Stimulated activated CD8-positive, alpha-beta memory T cell treated with anti-CD3 and anti-CD28 coated beads, Interleukin-7, amount 100 ng/mL, for 48 hours (primary cell): ENCODE measurements at regions not wholly inside any gene's neighbourhood (a gene's known extent, or its start where the extent isn't known, plus 50 kb on each side); places are given as distances from the start of the nearest gene placed in this dataset.

Experiments used
- DNase-seq, 2 donors: peaks; one replicate each; pipeline ENCODE4 v3.0.0-alpha.2; 2020; ENCODE audit warnings: low read depth in 1 of 2; ENCODE audit errors: extremely low read depth in 1 of 2

GRCh38 chr13:44089452-44089851 is 209.7 kb downstream of the LACC1 start:
- DNase-seq: no peak

- no peak for DNase-seq
These were observed 212.6 kb downstream of the LACC1 start for GRCh38 chr13:44092078-44092970.

DNA sequence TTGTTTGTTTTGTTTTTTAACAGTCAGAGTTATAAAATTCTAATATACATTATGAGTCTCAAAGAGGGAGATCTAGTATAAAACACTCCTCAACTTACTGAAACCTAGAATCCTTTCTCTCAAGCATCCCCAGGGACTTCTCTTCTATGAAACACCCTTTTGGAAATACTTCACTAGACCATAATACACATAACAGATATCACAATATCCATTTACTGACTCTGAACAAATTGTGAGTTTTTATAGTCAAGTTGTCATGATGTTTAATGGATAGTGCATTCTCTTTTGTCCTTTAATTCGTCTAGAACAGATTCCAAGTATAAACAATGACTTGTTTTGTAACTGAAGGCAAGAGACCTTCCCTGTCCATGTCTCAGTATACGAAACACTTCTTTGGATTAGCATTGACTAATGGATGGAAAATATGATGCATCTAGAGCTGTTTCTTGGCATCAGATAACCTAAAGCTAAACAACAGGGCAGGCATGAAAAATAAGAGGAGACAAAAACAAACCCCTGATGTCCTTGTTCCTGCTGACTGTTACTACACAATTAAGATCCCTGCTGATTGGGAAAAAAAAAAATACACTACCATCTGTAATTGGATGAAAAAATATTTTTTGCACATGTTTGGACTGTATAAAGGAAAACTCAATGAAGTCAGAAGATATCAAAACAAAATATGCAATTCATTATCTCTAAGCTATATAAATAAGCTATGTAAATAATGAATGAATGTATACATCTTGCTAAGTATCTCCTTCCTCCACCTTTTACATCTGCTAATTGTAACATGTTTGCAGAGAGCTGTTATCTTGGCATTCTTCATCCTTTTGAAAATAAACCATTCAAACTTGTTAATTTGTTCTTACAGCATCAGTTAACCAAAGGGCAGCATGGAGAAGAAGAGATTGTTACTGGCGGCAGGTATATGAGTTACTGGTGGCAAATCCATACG is 214.2 kb downstream of the LACC1 start:
- DNase-seq: no peak

DNA sequence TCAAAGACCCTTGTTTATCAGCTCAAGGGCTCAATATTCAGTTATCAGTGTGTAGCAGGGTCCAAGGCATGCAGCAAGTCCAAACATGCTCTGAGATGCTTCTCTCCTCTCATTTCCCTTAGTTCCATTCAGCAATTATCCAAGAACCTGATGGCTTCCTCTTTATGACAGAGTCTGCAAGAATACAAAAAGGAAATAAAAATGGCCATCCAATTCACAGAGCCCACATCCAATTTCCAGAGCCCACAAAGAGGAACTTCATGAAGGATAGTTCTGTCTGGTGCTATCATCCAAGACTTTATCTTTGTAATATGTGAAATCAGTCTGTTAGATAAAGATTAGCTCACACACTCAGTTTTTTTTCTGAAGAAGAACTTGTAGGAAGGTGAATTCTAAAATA is 217.2 kb downstream of the LACC1 start:
- no peak for DNase-seq

DNA sequence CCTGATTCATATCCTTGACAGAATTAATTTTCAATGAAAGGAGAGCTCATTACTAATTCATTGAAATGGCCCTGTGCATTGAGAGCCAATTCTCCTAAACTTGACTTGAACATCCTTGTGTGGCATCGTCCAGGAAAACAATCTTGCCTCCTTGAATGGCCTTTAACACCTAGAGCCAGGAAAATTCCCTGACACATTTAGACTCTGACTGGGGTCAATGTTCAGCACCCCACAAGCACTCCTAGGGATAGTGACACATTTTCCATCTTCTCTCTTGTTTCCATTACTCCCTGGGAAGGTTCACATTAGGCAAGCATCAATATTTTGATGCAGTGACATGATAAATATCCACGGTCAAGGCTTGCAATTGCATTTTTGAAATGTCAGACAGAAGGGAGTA is 218.9 kb downstream of the LACC1 start:
- no peak for DNase-seq

- DNase-seq: no peak
These were observed 221.8 kb downstream of the LACC1 start for GRCh38 chr13:44101347-44102083.

- no peak for DNase-seq
These were observed 223.9 kb downstream of the LACC1 start for GRCh38 chr13:44103429-44104196.

DNA sequence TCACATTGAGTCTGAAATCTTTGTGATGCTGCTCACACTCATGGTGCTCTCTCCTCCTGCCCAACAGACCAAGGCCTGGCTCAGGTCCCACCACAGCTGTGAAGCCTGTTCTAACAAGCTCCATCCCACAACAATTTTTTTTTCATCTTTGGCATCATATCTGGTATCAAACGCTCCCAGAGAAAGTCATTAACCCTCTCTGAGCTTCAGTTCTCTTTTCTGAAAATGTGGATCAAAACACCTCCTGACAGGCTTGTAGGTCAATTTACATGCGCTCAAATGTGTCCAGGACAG is 224.4 kb downstream of the LACC1 start:
- DNase-seq: no peak

DNA sequence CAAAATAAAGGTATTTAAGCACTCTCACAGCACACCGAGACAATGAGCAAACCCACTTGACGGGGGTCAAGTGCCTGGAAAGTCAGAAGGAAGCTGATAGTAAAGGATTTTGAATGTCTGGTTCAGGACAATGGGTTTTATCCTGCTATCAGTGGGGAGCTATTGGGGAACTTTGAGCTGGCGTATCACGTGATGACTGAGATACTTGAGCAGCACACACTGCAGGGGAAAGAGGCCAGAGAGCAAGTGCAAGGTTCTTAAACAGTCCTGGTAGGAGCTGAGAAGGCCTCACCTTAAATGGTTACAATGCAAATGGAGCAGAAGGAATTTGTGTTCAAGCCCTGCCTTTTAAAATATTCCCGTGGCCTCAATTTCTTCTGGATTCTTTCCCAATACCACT is 225.3 kb downstream of the LACC1 start:
- no peak for DNase-seq

DNA sequence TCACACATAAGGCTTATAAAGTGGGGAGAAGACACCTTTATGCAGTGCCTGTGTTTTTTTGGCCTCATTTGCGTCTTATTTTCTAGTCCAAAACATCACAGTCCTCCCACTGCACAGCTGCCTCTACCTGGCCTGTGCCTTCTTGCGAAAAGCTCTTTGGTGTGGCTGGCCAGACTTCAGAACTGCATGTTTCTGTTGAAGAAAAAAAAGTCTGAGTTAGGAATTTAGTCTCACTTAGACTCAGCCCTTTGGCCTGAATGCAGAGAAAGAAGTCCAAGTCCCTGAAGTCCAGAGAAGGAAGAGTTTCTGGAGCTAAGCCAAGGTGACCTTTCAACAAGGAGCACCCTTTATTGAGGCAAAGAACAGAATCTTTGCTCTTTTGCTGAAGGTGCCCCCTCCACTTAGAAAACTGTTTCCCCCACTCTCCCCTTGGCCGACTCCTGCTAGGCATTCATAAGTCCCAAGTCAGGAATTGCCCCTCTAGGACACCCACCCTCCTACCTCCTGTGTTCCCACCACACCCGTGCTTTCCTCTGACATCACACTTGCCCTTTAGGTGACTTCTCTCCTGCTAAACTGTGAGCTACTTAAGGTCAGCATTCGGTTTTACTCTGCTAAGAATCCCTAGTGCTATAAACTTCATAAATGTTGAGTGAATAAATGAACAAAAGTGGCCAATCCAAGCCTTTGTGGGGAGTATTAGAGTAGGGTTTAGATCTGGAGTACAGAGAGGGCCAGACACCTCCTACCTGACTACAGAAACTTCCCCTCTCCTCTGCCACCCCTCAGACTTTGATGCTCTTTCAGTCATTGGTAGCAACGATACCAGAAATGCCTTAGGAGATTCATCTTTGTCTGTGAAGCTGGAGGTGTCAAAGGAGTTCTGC is 226.8 kb downstream of the LACC1 start:
- DNase-seq: no peak

GRCh38 chr13:44107357-44108121 is 227.8 kb downstream of the LACC1 start:
- no peak for DNase-seq

GRCh38 chr13:44108331-44108858 is 228.7 kb downstream of the LACC1 start:
- DNase-seq: no peak

- no peak for DNase-seq
These were observed 230.5 kb downstream of the LACC1 start for GRCh38 chr13:44110091-44110621.

DNA sequence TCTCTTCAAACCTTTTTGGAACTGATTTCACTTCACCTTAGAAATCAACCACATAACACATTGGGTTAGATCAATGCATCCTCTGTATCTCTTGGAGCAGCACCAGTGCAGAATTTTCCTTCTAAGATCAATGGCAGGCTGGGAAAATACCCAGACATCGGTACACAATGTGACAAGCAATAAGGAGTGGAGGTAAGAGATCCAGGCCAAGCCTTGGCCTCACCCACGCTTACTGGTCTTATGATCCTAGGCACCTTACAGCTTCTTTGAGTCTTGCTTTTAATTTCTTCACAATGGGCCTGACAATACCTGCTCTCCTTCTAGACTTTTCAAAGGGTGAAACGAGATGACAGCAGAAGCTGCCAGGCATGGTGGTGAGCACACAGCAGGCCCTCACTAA is 232.0 kb downstream of the LACC1 start:
- DNase-seq: no peak

- DNase-seq: no peak
These were observed 233.1 kb downstream of the LACC1 start for GRCh38 chr13:44112700-44113329.

DNA sequence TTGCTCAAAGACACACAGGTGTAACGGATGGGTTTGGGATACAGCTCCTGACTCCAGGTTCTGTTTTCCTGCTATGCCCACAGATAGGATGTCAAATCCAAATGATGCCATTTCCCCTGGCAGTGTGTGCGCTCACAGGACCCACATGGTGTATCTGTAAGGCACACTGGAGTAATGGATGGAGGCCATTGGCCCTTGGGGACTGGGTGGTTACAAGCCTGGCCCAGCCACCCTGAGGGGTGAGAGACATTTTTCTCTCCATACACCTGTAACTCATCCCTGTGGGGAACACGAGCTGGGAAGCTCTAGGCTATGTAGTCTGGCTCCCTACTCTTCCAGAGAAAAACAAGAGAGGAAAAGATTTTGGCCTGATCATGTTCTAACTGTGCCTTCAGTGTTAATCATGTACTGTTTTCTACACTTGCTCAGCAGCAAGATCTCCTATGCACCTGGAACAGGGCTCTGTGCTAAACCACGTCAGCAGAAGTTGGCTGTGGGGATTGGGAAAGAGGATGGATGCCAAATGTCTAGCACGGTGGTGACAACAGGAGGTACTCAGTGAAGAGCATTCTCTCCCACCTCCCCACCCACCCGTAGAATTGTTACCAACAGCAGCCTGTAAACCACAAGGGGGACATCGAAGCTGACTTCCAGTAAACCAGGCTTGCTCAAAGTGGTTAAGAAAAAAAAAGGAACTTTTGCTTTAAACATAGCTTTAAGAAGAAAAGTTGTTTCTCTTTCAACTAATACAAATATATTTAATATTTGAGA is 237.0 kb downstream of the LACC1 start:
- no peak for DNase-seq

DNA sequence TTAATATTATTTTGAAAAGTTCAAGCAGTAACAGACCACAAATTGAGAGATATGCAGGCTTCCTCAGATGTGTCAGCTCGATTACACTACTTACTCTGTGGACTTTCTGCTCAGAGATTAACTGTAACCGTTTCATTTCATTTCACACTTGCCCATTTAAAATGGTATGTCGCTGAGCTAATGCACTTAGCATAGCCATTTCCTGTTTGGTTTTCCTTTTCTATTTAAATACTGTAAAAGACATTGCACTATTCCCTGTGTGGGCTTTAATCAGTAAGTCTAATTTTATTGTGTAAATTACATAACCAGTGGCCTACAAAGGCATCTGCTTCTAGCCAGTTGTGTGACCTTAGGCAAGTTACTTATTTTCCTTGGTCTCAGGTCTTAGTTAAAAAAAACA is 237.6 kb downstream of the LACC1 start:
- DNase-seq: no peak
